ENCODE measurements at regions not wholly inside any gene's neighbourhood (a gene's known extent, or its start where the extent isn't known, plus 50 kb on each side); places are given as distances from the start of the nearest gene placed in this dataset.

- DNase-seq (ENCODE audit: low read depth in 2 of 2): no peak
These were observed 86.9 kb upstream of the PITX1 start for GRCh38 chr5:135120951-135121350.

GRCh38 chr5:135119481-135119880 is 85.5 kb upstream of the PITX1 start:
- no peak for DNase-seq (ENCODE audit: low read depth in 2 of 2)

- no peak for DNase-seq (ENCODE audit: low read depth in 2 of 2)
These were observed 83.6 kb upstream of the PITX1 start for GRCh38 chr5:135117590-135117989.

DNA sequence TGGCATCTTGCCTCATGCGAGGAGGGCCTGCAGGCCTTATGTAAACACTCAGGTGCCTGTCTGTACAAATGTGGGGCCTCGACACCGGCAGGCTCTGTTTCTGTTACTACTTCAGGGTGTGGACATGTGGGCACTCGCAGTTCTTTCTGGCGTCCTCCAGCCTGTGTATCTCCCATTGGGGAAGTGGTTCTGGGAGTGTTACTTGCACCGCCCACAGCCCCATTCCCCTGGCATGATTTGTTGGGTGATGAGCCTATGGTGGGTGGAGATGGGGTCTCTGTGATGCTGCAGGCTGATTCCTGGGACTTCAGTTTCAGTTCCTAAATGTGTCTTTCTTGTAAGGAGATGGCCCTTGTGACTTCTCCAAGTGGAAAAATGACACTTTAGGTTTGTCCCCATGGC is 82.1 kb upstream of the PITX1 start:
- DNase-seq (ENCODE audit: low read depth in 2 of 2): no peak

DNA sequence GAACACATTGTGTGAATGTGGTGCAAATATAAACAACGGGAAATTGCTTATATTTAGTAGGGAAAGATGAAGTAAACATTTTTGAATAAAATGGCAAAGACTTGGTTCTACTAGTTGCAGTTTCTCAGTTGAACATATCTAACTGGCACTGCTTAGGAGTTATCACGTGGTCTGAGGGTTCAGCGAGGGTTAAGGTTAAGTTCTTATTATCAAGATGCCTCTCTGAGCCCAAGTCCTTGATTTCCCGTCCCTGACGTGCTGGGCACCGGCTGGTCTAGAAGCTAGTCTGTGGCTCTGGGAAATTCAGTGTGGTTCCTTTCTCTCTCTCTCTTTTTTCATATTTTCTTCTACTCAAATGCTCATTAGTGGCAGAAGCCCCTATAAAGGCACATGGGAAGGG is 81.6 kb upstream of the PITX1 start:
- no peak for DNase-seq (ENCODE audit: low read depth in 2 of 2)

- no peak for DNase-seq (ENCODE audit: low read depth in 2 of 2)
These were observed 80.7 kb upstream of the PITX1 start for GRCh38 chr5:135114759-135115158.

- DNase-seq (ENCODE audit: low read depth in 2 of 2): no peak
These were observed 78.1 kb upstream of the PITX1 start for GRCh38 chr5:135112008-135112725.

- no peak for DNase-seq (ENCODE audit: low read depth in 2 of 2)
These were observed 77.0 kb upstream of the PITX1 start for GRCh38 chr5:135110785-135111596.

DNA sequence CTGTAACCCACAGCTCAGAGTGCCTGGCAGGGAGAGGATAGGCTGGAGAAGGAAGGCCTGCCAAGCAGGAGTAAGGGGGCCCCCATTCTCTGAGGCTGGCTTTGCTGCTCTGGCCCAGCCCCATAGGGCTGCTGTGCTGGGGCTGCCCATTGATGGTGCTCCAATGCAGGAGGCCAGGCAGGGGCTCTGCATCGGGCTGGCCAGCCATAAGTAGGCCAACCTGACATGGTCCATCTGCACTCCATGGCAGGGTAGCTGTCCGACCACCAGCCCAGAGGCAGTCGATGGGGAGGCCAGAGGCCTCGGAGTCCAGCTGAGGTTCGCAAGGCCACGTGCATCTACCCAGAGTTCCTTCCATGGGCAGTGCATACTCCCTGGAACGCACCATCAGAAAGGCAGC is 75.0 kb upstream of the PITX1 start:
- no peak for DNase-seq (ENCODE audit: low read depth in 2 of 2)

- DNase-seq (ENCODE audit: low read depth in 2 of 2): no peak
These were observed 74.5 kb upstream of the PITX1 start for GRCh38 chr5:135108569-135108968.

GRCh38 chr5:135107986-135108385 is 74.0 kb upstream of the PITX1 start:
- no peak for DNase-seq (ENCODE audit: low read depth in 2 of 2)

DNA sequence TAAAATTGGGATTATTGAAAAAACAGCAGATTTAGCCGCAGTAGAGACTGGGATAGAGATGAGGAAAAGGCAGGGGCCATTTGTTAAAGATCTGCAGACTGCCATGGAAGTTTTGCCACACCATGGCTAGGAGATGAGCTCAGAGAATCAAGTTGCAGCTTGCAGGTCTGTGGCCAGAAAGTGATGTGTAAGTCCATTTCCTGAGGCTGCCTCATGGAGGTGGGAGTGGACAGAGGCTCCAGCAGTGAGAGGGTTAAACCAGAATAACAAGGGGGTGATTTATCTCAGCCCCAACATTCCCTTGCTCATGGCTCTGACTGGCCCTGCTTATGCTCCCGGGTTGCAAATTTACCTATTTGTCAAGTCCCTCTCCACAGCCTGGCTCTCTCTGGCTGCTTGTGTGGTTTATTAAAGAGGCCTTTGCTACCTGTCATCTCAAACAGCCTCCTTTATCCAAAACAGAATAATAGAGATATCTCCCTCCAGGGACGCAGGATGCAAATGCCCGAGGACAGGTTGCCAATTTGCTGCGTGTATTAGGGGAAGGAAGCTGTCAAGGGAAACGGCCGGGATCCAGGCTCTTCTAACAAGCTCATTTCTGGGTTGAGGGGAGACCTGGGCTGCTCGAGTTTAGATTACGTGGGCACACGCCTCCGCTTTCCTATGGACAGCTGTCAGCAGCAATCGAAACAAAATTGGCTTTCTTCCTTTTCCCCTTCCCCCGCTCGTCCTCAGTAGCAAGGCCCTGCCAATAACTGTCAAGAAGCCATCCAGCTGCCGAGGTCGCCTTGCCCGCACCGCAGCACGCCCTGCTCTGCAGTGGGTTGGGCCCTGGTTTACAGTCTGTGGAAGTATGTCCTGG is 72.8 kb upstream of the PITX1 start:
- no peak for DNase-seq (ENCODE audit: low read depth in 2 of 2)

GRCh38 chr5:135106136-135106535 is 72.1 kb upstream of the PITX1 start:
- no peak for DNase-seq (ENCODE audit: low read depth in 2 of 2)

DNA sequence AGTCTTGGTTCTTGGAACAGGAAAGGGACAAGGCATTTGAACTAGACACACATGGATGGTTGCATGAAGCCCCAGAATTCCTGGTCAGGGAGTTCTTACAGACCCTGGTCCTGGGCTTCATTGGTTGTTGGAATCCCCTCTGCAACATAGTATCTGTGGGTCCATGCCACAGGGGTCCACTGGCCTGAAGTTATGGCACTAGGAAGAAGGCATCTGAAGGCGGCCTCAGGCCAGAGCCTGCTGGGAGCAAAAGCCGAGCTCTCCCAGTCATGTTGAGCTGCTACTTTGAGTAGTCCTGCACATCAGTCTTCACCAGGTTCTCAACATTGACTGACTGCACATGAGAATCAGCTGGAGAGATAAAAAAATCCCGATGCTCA is 71.1 kb upstream of the PITX1 start:
- DNase-seq (ENCODE audit: low read depth in 2 of 2): no peak

GRCh38 chr5:135103575-135103853 is 69.5 kb upstream of the PITX1 start:
- no peak for DNase-seq (ENCODE audit: low read depth in 2 of 2)

- no peak for DNase-seq (ENCODE audit: low read depth in 2 of 2)
These were observed 68.9 kb upstream of the PITX1 start for GRCh38 chr5:135102716-135103574.

DNA sequence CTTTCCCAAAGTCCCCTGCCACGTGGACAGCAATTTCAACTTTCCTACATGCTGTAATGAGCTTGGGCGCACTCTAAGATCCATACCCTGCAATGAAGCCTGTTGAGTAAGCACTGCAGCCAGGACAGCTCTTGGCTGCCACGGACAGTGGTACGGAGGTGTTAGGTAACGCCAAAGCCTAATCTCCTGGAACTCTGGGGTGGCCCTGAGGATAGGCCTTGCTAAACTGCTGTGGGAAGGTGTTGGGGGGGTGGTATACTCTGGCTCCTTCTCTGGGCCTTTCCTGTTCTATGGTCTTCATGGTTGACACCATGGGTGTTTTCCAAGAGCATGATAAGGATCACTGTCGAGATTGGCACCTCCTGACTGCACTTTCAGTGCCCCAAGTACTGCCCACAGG is 66.4 kb upstream of the PITX1 start:
- DNase-seq (ENCODE audit: low read depth in 2 of 2): no peak

- no peak for DNase-seq (ENCODE audit: low read depth in 2 of 2)
These were observed 66.0 kb upstream of the PITX1 start for GRCh38 chr5:135100011-135100410.

- DNase-seq (ENCODE audit: low read depth in 2 of 2): no peak
These were observed 63.4 kb upstream of the PITX1 start for GRCh38 chr5:135097390-135097789.

GRCh38 chr5:135095871-135096270 is 61.8 kb upstream of the PITX1 start:
- DNase-seq (ENCODE audit: low read depth in 2 of 2): no peak

GRCh38 chr5:135095052-135095715 is 61.2 kb upstream of the PITX1 start:
- DNase-seq (ENCODE audit: low read depth in 2 of 2): no peak
